ENCODE measurements at regions not wholly inside any gene's neighbourhood (a gene's known extent, or its start where the extent isn't known, plus 50 kb on each side); places are given as distances from the start of the nearest gene placed in this dataset.

DNA sequence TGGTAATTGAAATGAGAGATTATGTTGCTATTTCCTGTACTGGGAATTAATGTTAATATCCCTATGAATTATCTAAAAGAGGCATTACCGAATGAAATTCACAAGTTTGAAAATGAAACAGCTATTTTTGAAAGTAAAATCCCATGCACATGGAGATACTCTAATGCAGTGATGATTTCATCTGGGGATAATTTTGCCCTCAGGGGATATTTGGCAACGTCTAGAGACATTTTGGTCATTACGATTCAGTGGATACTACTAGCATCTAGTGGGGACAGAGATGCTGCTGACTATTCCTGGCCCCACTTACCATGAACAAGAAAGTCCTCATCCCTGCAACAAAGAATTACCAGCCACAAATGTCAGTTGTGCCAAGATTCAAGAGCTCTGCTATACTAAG lies 500.9 kb downstream of the EFNA5 start:
- H3K4me2 ChIP-seq (replicated peaks; ENCODE audit: low read depth, low read length, poor library complexity, severe bottlenecking), result no peak overlapping the region
- H3K27me3 ChIP-seq (replicated peaks in 1 of 4; ENCODE audit: control extremely low read depth in 1 of 4, control insufficient read depth in 3 of 4, insufficient read depth in 4 of 4, low read length in 3 of 4), result no peaks in the 10 kb centered on the region
- Mint-ChIP-seq H3K9me3 (ENCODE audit: insufficient read depth) (peaks cover 7% of the 10 kb centered on the region), H3K27ac (no peak overlapping the region), H3K27me3 (no peaks in the 10 kb centered on the region), H3K4me1 (no peaks in the 10 kb centered on the region), H3K4me3 (no peak overlapping the region)
- H3K79me2 ChIP-seq (ENCODE audit: control insufficient read depth, insufficient read depth, low read length), result no peaks in the 10 kb centered on the region
- H3K9me3 ChIP-seq (ENCODE audit: control extremely low read depth in 1 of 3, control insufficient read depth in 2 of 3, insufficient read depth in 1 of 3, low read length in 2 of 3), result peaks cover 0 to 6% (median 0%) of the 10 kb centered on the region in 3 donors
- no peaks in the 10 kb centered on the region for H4K20me1 ChIP-seq (ENCODE audit: control insufficient read depth, insufficient read depth, low read length, poor library complexity, severe bottlenecking)
- H2AFZ ChIP-seq (ENCODE audit: insufficient read depth, low read depth, low read length, poor library complexity, severe bottlenecking), result no peak overlapping the region
- DNase-seq (no peak), ATAC-seq (ENCODE audit: low read depth) (no peak)
- intact Hi-C loops (cut with micrococcal nuclease), result no loop called here
- H3K36me3 ChIP-seq (replicated peaks in 1 of 2; ENCODE audit: control extremely low read depth in 1 of 2, control insufficient read depth in 1 of 2, extremely low read depth in 1 of 2, insufficient read depth in 2 of 2, low read length in 1 of 2), result no peaks in the 10 kb centered on the region
- POLR2A ChIA-PET, result no interaction called here
- H3K9ac ChIP-seq (ENCODE audit: low read length), result no peak overlapping the region
- H3K4me3 ChIP-seq (ENCODE audit: control extremely low read depth in 1 of 5, extremely low read depth in 1 of 5, insufficient read depth in 1 of 5, low read depth in 2 of 5, low read length in 4 of 5), result no peak overlapping the region
- no peak overlapping the region for H3K27ac ChIP-seq (ENCODE audit: low read length in 2 of 2)
- CTCF ChIA-PET, result no interaction called here
- no peak for TF ChIP-seq EZH2 (IDR thresholded peaks at IDR 0.05; ENCODE audit: borderline replicate concordance, insufficient read depth, low read depth, low read length, poor library complexity, severe bottlenecking)
- TF ChIP-seq, protein P1, sequence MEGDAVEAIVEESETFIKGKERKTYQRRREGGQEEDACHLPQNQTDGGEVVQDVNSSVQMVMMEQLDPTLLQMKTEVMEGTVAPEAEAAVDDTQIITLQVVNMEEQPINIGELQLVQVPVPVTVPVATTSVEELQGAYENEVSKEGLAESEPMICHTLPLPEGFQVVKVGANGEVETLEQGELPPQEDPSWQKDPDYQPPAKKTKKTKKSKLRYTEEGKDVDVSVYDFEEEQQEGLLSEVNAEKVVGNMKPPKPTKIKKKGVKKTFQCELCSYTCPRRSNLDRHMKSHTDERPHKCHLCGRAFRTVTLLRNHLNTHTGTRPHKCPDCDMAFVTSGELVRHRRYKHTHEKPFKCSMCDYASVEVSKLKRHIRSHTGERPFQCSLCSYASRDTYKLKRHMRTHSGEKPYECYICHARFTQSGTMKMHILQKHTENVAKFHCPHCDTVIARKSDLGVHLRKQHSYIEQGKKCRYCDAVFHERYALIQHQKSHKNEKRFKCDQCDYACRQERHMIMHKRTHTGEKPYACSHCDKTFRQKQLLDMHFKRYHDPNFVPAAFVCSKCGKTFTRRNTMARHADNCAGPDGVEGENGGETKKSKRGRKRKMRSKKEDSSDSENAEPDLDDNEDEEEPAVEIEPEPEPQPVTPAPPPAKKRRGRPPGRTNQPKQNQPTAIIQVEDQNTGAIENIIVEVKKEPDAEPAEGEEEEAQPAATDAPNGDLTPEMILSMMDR (IDR thresholded peaks at IDR 0.05), result no peak
- H3K4me1 ChIP-seq (ENCODE audit: control insufficient read depth in 2 of 2, insufficient read depth in 2 of 2, low read length in 2 of 2), result no peaks in the 10 kb centered on the region
- no CpG with 5 or more reads among the region's 3 CpGs for WGBS (ENCODE audit: insufficient coverage)

DNA sequence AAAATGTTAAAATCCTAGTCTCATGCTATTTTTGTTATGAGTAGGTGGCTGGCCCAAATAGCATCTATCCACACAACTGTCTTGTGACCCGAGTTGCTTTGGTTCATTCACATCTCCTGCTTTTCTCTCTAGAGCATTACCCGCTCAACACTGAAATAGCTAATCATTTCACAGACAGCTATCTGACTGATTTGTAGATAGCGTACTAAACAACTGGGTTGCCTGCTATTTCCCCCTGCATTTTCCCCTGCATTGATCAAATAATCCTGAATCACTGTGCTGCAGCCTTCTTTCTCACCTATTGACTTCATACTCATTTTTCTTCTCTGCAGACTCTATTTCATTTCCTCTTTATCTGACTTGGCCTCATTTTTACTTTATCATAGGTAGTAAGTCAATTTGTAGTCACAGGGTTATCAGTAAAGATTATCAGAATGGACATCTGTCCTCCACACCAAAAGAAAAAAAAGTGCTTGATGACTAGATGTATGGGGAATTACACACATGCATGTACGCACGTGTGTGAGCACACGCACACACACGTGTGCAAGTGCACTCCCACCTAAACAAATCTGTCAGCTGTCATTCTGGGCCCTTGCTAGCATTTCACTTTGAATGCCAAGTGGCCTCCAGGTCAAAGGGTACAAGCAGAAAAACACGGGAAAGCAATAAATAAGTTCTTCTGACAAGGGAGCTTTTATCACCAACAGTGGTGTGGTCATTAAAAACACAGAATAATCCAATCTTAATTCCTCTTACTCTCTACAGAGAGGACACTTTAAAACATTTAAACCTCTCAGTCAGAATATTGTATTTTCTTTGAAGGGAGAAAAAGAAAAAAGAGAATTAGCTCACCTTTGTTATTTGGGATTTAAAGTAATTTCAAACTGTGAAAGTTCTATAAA lies 501.6 kb downstream of the EFNA5 start:
- intact Hi-C loops (cut with micrococcal nuclease), result no loop called here
- WGBS (ENCODE audit: insufficient coverage), result 86% methylated on average over 4 of the region's 8 CpGs
- Histone ChIP-seq H3K9ac (ENCODE audit: low read length) (no peak overlapping the region), H3K27me3 (replicated peaks in 1 of 4; ENCODE audit: control extremely low read depth in 1 of 4, control insufficient read depth in 3 of 4, insufficient read depth in 4 of 4, low read length in 3 of 4) (no peaks in the 10 kb centered on the region), H2AFZ (ENCODE audit: insufficient read depth, low read depth, low read length, poor library complexity, severe bottlenecking) (no peak overlapping the region), H3K9me3 (ENCODE audit: control extremely low read depth in 1 of 3, control insufficient read depth in 2 of 3, insufficient read depth in 1 of 3, low read length in 2 of 3) (peaks cover 0 to 6% (median 0%) of the 10 kb centered on the region in 3 donors), H4K20me1 (ENCODE audit: control insufficient read depth, insufficient read depth, low read length, poor library complexity, severe bottlenecking) (no peaks in the 10 kb centered on the region), H3K36me3 (replicated peaks in 1 of 2; ENCODE audit: control extremely low read depth in 1 of 2, control insufficient read depth in 1 of 2, extremely low read depth in 1 of 2, insufficient read depth in 2 of 2, low read length in 1 of 2) (no peaks in the 10 kb centered on the region), H3K4me2 (replicated peaks; ENCODE audit: low read depth, low read length, poor library complexity, severe bottlenecking) (no peak overlapping the region), H3K4me3 (ENCODE audit: control extremely low read depth in 1 of 5, extremely low read depth in 1 of 5, insufficient read depth in 1 of 5, low read depth in 2 of 5, low read length in 4 of 5) (no peak overlapping the region), H3K79me2 (ENCODE audit: control insufficient read depth, insufficient read depth, low read length) (no peaks in the 10 kb centered on the region), H3K27ac (ENCODE audit: low read length in 2 of 2) (no peak overlapping the region), H3K4me1 (ENCODE audit: control insufficient read depth in 2 of 2, insufficient read depth in 2 of 2, low read length in 2 of 2) (no peaks in the 10 kb centered on the region)
- Mint-ChIP-seq H3K4me3 (no peak overlapping the region), H3K9me3 (ENCODE audit: insufficient read depth) (peaks cover 7% of the 10 kb centered on the region), H3K4me1 (no peaks in the 10 kb centered on the region), H3K27ac (no peak overlapping the region), H3K27me3 (no peaks in the 10 kb centered on the region)
- ChIA-PET POLR2A (no interaction called here), CTCF (no interaction called here)
- TF ChIP-seq, protein P1 (IDR thresholded peaks at IDR 0.05), result no peak
- TF ChIP-seq EZH2 (IDR thresholded peaks at IDR 0.05; ENCODE audit: borderline replicate concordance, insufficient read depth, low read depth, low read length, poor library complexity, severe bottlenecking), result no peak
- DNase-seq (no peak), ATAC-seq (ENCODE audit: low read depth) (no peak)
